ENCODE measurements at regions not wholly inside any gene's neighbourhood (a gene's known extent, or its start where the extent isn't known, plus 50 kb on each side); places are given as distances from the start of the nearest gene placed in this dataset.

DNA sequence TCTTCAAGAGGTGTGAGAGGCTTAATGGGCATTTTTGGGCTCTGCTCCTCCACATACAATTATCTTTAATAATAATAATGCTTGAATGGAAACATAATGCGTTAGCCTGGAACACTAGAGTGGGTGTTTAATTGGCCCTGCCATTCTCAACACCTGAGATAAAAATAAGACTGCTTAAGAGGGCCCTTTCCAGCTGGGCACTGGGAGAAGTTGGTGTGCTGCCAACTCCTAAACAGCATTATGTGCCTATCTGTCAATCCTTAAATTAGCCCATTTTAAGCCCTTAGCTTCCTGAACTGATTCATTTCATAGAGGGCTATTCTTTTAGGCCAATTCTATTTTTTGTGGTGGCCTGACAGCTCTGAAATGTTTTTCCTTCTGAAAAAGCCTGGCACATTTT is 211.1 kb upstream of the ZIC3 start:
- H3K27me3 Mint-ChIP-seq (ENCODE audit: low read depth) = peaks cover 13% of the 10 kb centered on the region
- H3K27ac Mint-ChIP-seq = no peak overlapping the region
- no peaks in the 10 kb centered on the region for H3K36me3 Mint-ChIP-seq (ENCODE audit: insufficient read depth in 2 of 2)
- DNase-seq (no peak), ATAC-seq (replicated peaks in 1 of 2) (no peak)
- H3K9me3 Mint-ChIP-seq = no peaks in the 10 kb centered on the region
- no peaks in the 10 kb centered on the region for H3K4me1 Mint-ChIP-seq (ENCODE audit: low read depth)
- H3K4me3 Mint-ChIP-seq = no peak overlapping the region

- Mint-ChIP-seq H3K9me3 (no peaks in the 10 kb centered on the region), H3K36me3 (ENCODE audit: insufficient read depth in 2 of 2) (no peaks in the 10 kb centered on the region), H3K4me3 (no peak overlapping the region), H3K27ac (no peak overlapping the region), H3K27me3 (ENCODE audit: low read depth) (peaks cover 13% of the 10 kb centered on the region), H3K4me1 (ENCODE audit: low read depth) (no peaks in the 10 kb centered on the region)
- ATAC-seq (replicated peaks in 1 of 2) (no peak), DNase-seq (no peak)
Measured at GRCh38 chrX:137353404-137353803, 212.5 kb upstream of the ZIC3 start.

DNA sequence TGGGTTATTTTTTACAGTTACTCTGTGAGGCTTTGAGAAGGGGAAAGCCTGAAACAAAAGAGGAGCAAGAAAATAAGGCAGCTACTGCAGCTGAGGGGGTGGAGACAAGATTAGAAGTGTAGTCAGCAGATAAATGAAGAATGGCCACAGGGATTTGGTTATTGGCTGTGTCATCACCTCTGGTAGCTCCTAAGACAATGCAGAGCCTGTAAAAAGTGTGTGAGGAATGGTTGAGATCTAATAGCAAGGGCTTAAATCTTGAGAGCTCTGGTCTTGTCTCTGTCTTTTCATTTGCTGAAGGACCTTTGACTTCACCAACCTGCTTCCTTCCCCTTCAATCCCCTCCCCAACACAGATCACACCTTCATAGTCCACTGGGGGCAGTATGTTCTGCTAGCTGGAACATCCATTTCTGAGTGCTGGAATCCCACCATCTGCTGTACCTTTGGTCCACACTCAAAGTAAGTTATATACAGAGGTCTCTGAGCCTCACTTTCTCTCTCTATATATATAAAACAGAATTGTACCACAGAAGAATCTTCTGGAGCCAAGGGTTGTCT is 213.7 kb upstream of the ZIC3 start:
- Mint-ChIP-seq H3K4me1 (ENCODE audit: low read depth) (no peaks in the 10 kb centered on the region), H3K9me3 (no peaks in the 10 kb centered on the region), H3K36me3 (ENCODE audit: insufficient read depth in 2 of 2) (no peaks in the 10 kb centered on the region), H3K4me3 (no peak overlapping the region), H3K27ac (no peak overlapping the region), H3K27me3 (ENCODE audit: low read depth) (peaks cover 10% of the 10 kb centered on the region)
- DNase-seq (no peak), ATAC-seq (replicated peaks in 1 of 2) (no peak)

DNA sequence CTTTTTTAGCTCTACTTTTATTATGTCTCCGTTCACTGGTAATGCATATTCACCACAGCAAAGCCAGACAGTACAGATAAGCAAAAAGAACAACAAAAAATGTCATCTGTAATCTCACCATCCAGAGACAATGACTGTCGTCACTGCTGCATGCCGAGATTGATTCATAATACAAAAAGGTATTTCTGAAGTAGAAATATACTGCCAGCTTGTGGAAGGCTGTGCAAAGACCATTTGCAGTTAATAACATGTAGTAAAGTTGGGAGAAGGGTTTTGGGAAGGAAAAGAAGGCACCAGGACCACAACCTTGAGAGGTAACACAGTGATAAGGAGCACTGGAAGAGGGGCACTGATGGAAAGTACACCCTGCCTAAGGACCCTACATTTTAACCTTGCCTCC is 223.0 kb upstream of the ZIC3 start:
- H3K4me1 Mint-ChIP-seq (ENCODE audit: low read depth) = no peaks in the 10 kb centered on the region
- peak overlapping the region; percentile 28 for H3K27ac Mint-ChIP-seq
- DNase-seq = no peak
- no peak overlapping the region for H3K4me3 Mint-ChIP-seq
- no peaks in the 10 kb centered on the region for H3K36me3 Mint-ChIP-seq (ENCODE audit: insufficient read depth in 2 of 2)
- H3K9me3 Mint-ChIP-seq = no peaks in the 10 kb centered on the region
- no peak for ATAC-seq (replicated peaks in 1 of 2)
- H3K27me3 Mint-ChIP-seq (ENCODE audit: low read depth) = peaks cover 19% of the 10 kb centered on the region

DNA sequence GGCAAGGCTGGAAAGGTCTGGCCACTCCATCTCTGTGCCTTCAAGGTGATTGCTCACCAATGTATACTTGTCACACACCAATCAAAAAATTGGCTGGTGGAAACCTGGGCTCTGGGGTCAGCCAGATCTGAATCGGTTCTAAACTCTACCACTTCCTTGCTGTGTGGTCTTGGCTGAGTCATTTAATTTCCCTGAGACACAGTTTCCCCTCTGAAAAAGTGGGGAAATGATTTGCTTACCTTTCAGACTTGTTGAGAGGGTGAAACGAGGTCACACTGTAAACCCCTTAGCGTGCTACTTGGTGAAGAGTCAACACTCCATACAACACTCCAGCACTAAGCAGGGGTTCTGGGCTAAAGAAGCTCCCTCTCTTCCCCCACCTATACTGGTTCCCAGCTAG is 252.3 kb upstream of the ZIC3 start:
- ATAC-seq (replicated peaks in 1 of 2) (peak; percentile 80 to 91), DNase-seq (peak; percentile 30 to 32)
- Mint-ChIP-seq H3K27ac (no peak overlapping the region), H3K27me3 (ENCODE audit: low read depth) (no peaks in the 10 kb centered on the region), H3K4me1 (ENCODE audit: low read depth) (no peaks in the 10 kb centered on the region), H3K36me3 (ENCODE audit: insufficient read depth in 2 of 2) (no peaks in the 10 kb centered on the region), H3K9me3 (peaks cover 2 to 6% of the 10 kb centered on the region in 2 donors), H3K4me3 (no peak overlapping the region)

DNA sequence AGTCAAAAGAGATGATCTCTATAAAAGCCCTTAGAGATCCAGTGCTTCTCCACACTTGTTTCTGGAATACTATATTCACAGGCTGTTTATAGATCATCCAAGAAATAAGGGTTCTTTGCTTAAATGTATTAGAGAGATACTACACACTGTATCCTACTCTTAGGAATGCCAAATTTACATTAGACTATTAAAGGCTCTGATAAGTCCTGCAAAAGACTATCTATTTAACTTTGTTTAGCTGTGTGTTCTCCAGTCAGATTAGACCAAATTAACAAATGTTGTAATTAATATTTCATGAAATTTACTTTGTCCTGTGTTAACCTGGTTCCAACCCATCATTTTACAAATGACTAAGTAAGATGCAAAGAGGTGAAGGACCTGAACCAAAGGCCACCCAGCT is 260.5 kb upstream of the ZIC3 start:
- Mint-ChIP-seq H3K9me3 (peaks cover 3 to 5% of the 10 kb centered on the region in 2 donors), H3K36me3 (ENCODE audit: insufficient read depth in 2 of 2) (no peaks in the 10 kb centered on the region), H3K4me3 (no peak overlapping the region)

DNA sequence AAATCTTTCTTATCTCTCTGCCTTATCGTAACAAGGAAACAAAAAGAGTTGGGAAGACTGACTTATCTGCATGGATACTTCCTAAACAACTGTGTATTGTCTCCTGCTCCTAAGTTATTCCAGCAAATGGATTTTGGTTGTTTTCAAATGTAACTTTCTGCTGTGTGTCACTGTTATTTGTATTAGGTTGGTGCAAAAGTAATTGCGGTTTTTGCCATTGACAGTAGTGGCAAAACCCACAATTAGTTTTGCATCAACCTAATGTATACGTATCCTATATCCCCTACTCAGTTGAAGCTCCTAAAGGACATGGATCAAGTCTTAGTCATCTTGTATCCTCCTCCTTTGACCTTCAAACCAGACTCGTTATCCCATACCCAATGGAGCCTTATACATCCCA is 263.4 kb upstream of the GPR101 start:
- Mint-ChIP-seq H3K36me3 (ENCODE audit: insufficient read depth in 2 of 2) (no peaks in the 10 kb centered on the region), H3K27me3 (ENCODE audit: low read depth) (peaks cover 9% of the 10 kb centered on the region), H3K9me3 (no peaks in the 10 kb centered on the region), H3K4me1 (ENCODE audit: low read depth) (no peaks in the 10 kb centered on the region), H3K27ac (no peak overlapping the region), H3K4me3 (no peak overlapping the region)
- ATAC-seq (replicated peaks in 1 of 2) (no peak), DNase-seq (no peak)

More for the DNA sequence above, 260.5 kb upstream of the ZIC3 start:
- Mint-ChIP-seq H3K27me3 (ENCODE audit: low read depth) (peaks cover 15% of the 10 kb centered on the region), H3K27ac (no peak overlapping the region), H3K4me1 (ENCODE audit: low read depth) (no peaks in the 10 kb centered on the region)
- DNase-seq (no peak), ATAC-seq (replicated peaks in 1 of 2) (no peak)

DNA sequence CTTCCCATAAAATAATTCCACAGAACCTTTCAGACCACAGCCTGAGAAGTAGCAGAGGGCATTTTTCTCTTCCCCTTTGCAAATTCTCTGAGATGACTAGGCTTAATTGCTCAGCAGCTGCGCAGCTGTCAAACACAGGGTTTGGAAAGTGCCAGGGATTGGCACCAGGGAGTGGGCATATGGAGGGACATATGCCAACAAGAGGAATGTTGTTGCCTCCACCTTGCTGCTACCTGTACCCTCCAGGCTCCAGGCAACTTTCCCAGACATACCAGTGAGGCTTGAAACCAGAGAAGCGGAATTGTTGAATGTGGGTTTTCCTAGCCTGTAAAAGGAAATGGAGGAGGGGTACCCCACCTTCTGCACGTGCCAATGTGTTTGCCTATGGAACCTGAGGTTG is 256.2 kb upstream of the GPR101 start:
- Mint-ChIP-seq H3K27ac (no peak overlapping the region), H3K4me1 (ENCODE audit: low read depth) (no peaks in the 10 kb centered on the region), H3K9me3 (no peaks in the 10 kb centered on the region), H3K27me3 (ENCODE audit: low read depth) (peaks cover 26% of the 10 kb centered on the region), H3K36me3 (ENCODE audit: insufficient read depth in 2 of 2) (no peaks in the 10 kb centered on the region), H3K4me3 (no peak overlapping the region)
- DNase-seq = no peak
- ATAC-seq (replicated peaks in 1 of 2) = no peak

GRCh38 chrX:137287191-137287590 is 253.4 kb upstream of the GPR101 start:
- H3K9me3 Mint-ChIP-seq = no peaks in the 10 kb centered on the region
- no peak for ATAC-seq (replicated peaks in 1 of 2)
- no peak overlapping the region for H3K27ac Mint-ChIP-seq
- H3K27me3 Mint-ChIP-seq (ENCODE audit: low read depth) = peaks cover 53% of the 10 kb centered on the region
- H3K4me1 Mint-ChIP-seq (ENCODE audit: low read depth) = no peaks in the 10 kb centered on the region
- no peak for DNase-seq
- no peaks in the 10 kb centered on the region for H3K36me3 Mint-ChIP-seq (ENCODE audit: insufficient read depth in 2 of 2)
- H3K4me3 Mint-ChIP-seq = no peak overlapping the region

GRCh38 chrX:137286423-137286822 is 252.6 kb upstream of the GPR101 start:
- H3K27ac Mint-ChIP-seq = no peak overlapping the region
- no peak for DNase-seq

GRCh38 chrX:137278825-137279224 is 245.0 kb upstream of the GPR101 start:
- Mint-ChIP-seq H3K9me3 (no peaks in the 10 kb centered on the region), H3K36me3 (ENCODE audit: insufficient read depth in 2 of 2) (no peaks in the 10 kb centered on the region), H3K4me3 (no peak overlapping the region), H3K27me3 (ENCODE audit: low read depth) (peaks cover 26% of the 10 kb centered on the region), H3K27ac (no peak overlapping the region), H3K4me1 (ENCODE audit: low read depth) (no peaks in the 10 kb centered on the region)
- DNase-seq = no peak
- ATAC-seq (replicated peaks in 1 of 2) = no peak

More at GRCh38 chrX:137286423-137286822, 252.6 kb upstream of the GPR101 start:
- Mint-ChIP-seq H3K36me3 (ENCODE audit: insufficient read depth in 2 of 2) (no peaks in the 10 kb centered on the region), H3K4me3 (no peak overlapping the region), H3K9me3 (no peaks in the 10 kb centered on the region), H3K27me3 (ENCODE audit: low read depth) (peaks cover 57% of the 10 kb centered on the region), H3K4me1 (ENCODE audit: low read depth) (no peaks in the 10 kb centered on the region)
- no peak for ATAC-seq (replicated peaks in 1 of 2)

DNA sequence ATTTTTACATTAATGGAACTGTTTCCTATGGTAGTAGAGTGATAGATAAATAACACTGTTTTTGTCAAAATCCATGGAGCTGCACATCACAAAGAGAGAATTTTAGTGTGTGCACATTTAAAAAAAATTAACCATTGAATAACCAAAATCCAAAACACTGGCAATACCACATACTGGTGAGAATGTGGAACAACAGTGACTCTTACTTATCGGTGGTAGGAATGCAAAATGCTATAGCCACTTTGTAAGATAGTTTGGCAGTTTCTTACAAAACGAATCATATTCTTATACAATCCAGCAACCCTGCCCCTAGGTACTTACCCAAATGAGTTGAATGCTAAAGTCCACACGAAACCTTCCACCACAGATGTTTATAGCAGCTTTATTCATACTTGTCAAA is 229.6 kb upstream of the GPR101 start:
- Mint-ChIP-seq H3K27ac (no peak overlapping the region), H3K9me3 (peaks cover 0 to 2% of the 10 kb centered on the region in 2 donors), H3K27me3 (ENCODE audit: low read depth) (peaks cover 36% of the 10 kb centered on the region), H3K4me1 (ENCODE audit: low read depth) (no peaks in the 10 kb centered on the region), H3K36me3 (ENCODE audit: insufficient read depth in 2 of 2) (no peaks in the 10 kb centered on the region), H3K4me3 (no peak overlapping the region)
- ATAC-seq (replicated peaks in 1 of 2) (no peak), DNase-seq (no peak)

GRCh38 chrX:137245183-137245582 is 211.4 kb upstream of the GPR101 start:
- H3K4me3 Mint-ChIP-seq = no peak overlapping the region
- peaks cover 13% of the 10 kb centered on the region for H3K27me3 Mint-ChIP-seq (ENCODE audit: low read depth)
- H3K4me1 Mint-ChIP-seq (ENCODE audit: low read depth) = no peaks in the 10 kb centered on the region
- no peaks in the 10 kb centered on the region for H3K36me3 Mint-ChIP-seq (ENCODE audit: insufficient read depth in 2 of 2)
- DNase-seq (no peak), ATAC-seq (replicated peaks in 1 of 2) (no peak)
- H3K27ac Mint-ChIP-seq = no peak overlapping the region
- no peaks in the 10 kb centered on the region for H3K9me3 Mint-ChIP-seq

- H3K9me3 Mint-ChIP-seq = no peaks in the 10 kb centered on the region
- no peak overlapping the region for H3K4me3 Mint-ChIP-seq
- DNase-seq = no peak
- no peak overlapping the region for H3K27ac Mint-ChIP-seq
- peaks cover 20% of the 10 kb centered on the region for H3K27me3 Mint-ChIP-seq (ENCODE audit: low read depth)
- H3K36me3 Mint-ChIP-seq (ENCODE audit: insufficient read depth in 2 of 2) = no peaks in the 10 kb centered on the region
- no peak for ATAC-seq (replicated peaks in 1 of 2)
- peaks cover 7% of the 10 kb centered on the region for H3K4me1 Mint-ChIP-seq (ENCODE audit: low read depth)
Measured at GRCh38 chrX:137236837-137237236, 203.0 kb upstream of the GPR101 start.
